Large intestine (tissue), 3 donors: ENCODE measurements at regions not wholly inside any gene's neighbourhood (a gene's known extent, or its start where the extent isn't known, plus 50 kb on each side); places are given as distances from the start of the nearest gene placed in this dataset.
"Not testable (repeated sequence)": the region's sequence is repeated elsewhere in the genome, so short reads cannot be mapped to it uniquely, and the experiment has no call there.

Experiments
- DNase-seq, 2 donors: peaks; one replicate each; pipeline versions ENCODE4 v3.0.0 to v3.0.0-alpha.2; 2013
- H3K27ac ChIP-seq: one replicate; pipeline ENCODE4 v1.5.1; 2013; ENCODE audit warnings: low read length
- H3K27me3 ChIP-seq: 2 replicates; pipeline ENCODE4 v1.6.1; 2013; ENCODE audit warnings: low read length; ENCODE audit not compliant: control insufficient read depth, insufficient read depth
- H3K36me3 ChIP-seq: 2 replicates; pipeline ENCODE4 v1.6.1; 2013; ENCODE audit warnings: low read length; ENCODE audit not compliant: control insufficient read depth, insufficient read depth
- H3K4me1 ChIP-seq: one replicate; pipeline ENCODE4 v1.6.1; 2013; ENCODE audit warnings: low read length; ENCODE audit not compliant: control insufficient read depth, insufficient read depth
- H3K4me3 ChIP-seq: one replicate; pipeline ENCODE4 v1.5.1; 2013; ENCODE audit warnings: low read length
- H3K9me3 ChIP-seq: one replicate; pipeline ENCODE4 v1.6.1; 2013; ENCODE audit warnings: mild to moderate bottlenecking, low read depth, low read length, moderate library complexity; ENCODE audit not compliant: control insufficient read depth
- WGBS: methylation state at CpG from one replicate; pipeline ENCODE4 v1.1.5; 2013; ENCODE audit warnings: low lambda C conversion rate; ENCODE audit not compliant: insufficient coverage; 5-methylcytosine and 5-hydroxymethylcytosine counted together

GRCh38 chr2:16434393-16434792 lies 231.2 kb downstream of the CYRIA start:
- no peaks in the 10 kb centered on the region for H3K4me1 ChIP-seq
- H3K27me3 ChIP-seq: no peaks in the 10 kb centered on the region
- H3K4me3 ChIP-seq: no peak overlapping the region
- no peak for DNase-seq
- H3K27ac ChIP-seq: no peak overlapping the region
- WGBS: no CpG with 5 or more reads among the region's 2 CpGs
- no peaks in the 10 kb centered on the region for H3K36me3 ChIP-seq
- H3K9me3 ChIP-seq: no peaks in the 10 kb centered on the region

GRCh38 chr2:16430846-16431245 lies 234.8 kb downstream of the CYRIA start:
- Histone ChIP-seq H3K4me1 (peaks cover 19% of the 10 kb centered on the region), H3K4me3 (no peak overlapping the region), H3K27me3 (no peaks in the 10 kb centered on the region), H3K27ac (no peak overlapping the region), H3K9me3 (no peaks in the 10 kb centered on the region), H3K36me3 (no peaks in the 10 kb centered on the region)
- no peak for DNase-seq
- WGBS: no CpG with 5 or more reads among the region's 3 CpGs

- Histone ChIP-seq H3K4me1 (peaks cover 29% of the 10 kb centered on the region), H3K27ac (no peak overlapping the region), H3K4me3 (no peak overlapping the region), H3K27me3 (no peaks in the 10 kb centered on the region), H3K36me3 (no peaks in the 10 kb centered on the region), H3K9me3 (no peaks in the 10 kb centered on the region)
- WGBS: 67% methylated on average over 1 of the region's 2 CpGs
- DNase-seq: no peak
These were observed 236.0 kb downstream of the CYRIA start for GRCh38 chr2:16429431-16430145.

- no peaks in the 10 kb centered on the region for H3K36me3 ChIP-seq
- peaks cover 35% of the 10 kb centered on the region for H3K4me1 ChIP-seq
- no peak for DNase-seq
- H3K27me3 ChIP-seq: no peaks in the 10 kb centered on the region
- no peak overlapping the region for H3K27ac ChIP-seq
- no peaks in the 10 kb centered on the region for H3K9me3 ChIP-seq
- H3K4me3 ChIP-seq: no peak overlapping the region
- WGBS: 57% methylated on average over 1 of the region's 2 CpGs
These were observed 236.6 kb downstream of the CYRIA start for GRCh38 chr2:16429002-16429401.

GRCh38 chr2:16425462-16426336 lies 239.9 kb downstream of the CYRIA start:
- Histone ChIP-seq H3K9me3 (no peaks in the 10 kb centered on the region), H3K27me3 (no peaks in the 10 kb centered on the region), H3K36me3 (no peaks in the 10 kb centered on the region), H3K27ac (peak overlapping the region; percentile 67), H3K4me1 (peaks cover 35% of the 10 kb centered on the region), H3K4me3 (no peak overlapping the region)
- peak; percentile 90 to 97 for DNase-seq
- WGBS: no CpG with 5 or more reads among the region's 6 CpGs

- Histone ChIP-seq H3K4me3 (no peak overlapping the region), H3K27me3 (no peaks in the 10 kb centered on the region), H3K36me3 (no peaks in the 10 kb centered on the region), H3K27ac (no peak overlapping the region), H3K9me3 (peaks cover under 1% of the 10 kb centered on the region), H3K4me1 (peaks cover 14% of the 10 kb centered on the region)
- no CpG with 5 or more reads among the region's 1 CpG for WGBS
- no peak for DNase-seq
These were observed 245.2 kb downstream of the CYRIA start for GRCh38 chr2:16420421-16420820.

- Histone ChIP-seq H3K36me3 (no peaks in the 10 kb centered on the region), H3K9me3 (peaks cover 3% of the 10 kb centered on the region), H3K27ac (no peak overlapping the region), H3K4me3 (no peak overlapping the region), H3K4me1 (no peaks in the 10 kb centered on the region), H3K27me3 (no peaks in the 10 kb centered on the region)
- WGBS: no CpG with 5 or more reads among the region's 3 CpGs
- no peak for DNase-seq
These were observed 247.9 kb downstream of the CYRIA start for GRCh38 chr2:16417726-16418125.

GRCh38 chr2:16416651-16417050 lies 249.0 kb downstream of the CYRIA start:
- Histone ChIP-seq H3K4me3 (no peak overlapping the region), H3K27ac (no peak overlapping the region), H3K27me3 (no peaks in the 10 kb centered on the region), H3K9me3 (peaks cover 3% of the 10 kb centered on the region), H3K36me3 (no peaks in the 10 kb centered on the region), H3K4me1 (no peaks in the 10 kb centered on the region)
- DNase-seq: no peak
- WGBS: no CpG with 5 or more reads among the region's 3 CpGs

- H3K36me3 ChIP-seq, H3K27ac ChIP-seq, H3K27me3 ChIP-seq, H3K9me3 ChIP-seq, H3K4me3 ChIP-seq, DNase-seq, H3K4me1 ChIP-seq: not testable (repeated sequence)
- WGBS: no CpG with 5 or more reads among the region's 6 CpGs
These were observed 249.8 kb downstream of the CYRIA start for GRCh38 chr2:16415861-16416260.

GRCh38 chr2:16413947-16414346 lies 251.7 kb downstream of the CYRIA start:
- whole genome bisulfite sequencing: no CpG with 5 or more reads among the region's 1 CpG
- H3K4me3 ChIP-seq: no peak overlapping the region
- no peaks in the 10 kb centered on the region for H3K36me3 ChIP-seq
- no peak for DNase-seq
- no peaks in the 10 kb centered on the region for H3K4me1 ChIP-seq
- no peaks in the 10 kb centered on the region for H3K27me3 ChIP-seq
- H3K27ac ChIP-seq: no peak overlapping the region
- H3K9me3 ChIP-seq: peaks cover 3% of the 10 kb centered on the region
